K562 (cell line): ENCODE measurements at regions not wholly inside any gene's neighbourhood (a gene's known extent, or its start where the extent isn't known, plus 50 kb on each side); places are given as distances from the start of the nearest gene placed in this dataset.

Source experiments
- ATAC-seq: fragments of 200-7000 bp; cut with Tn5 transposase; 3 replicates; pipeline ENCODE4 v1.9.1; 2020; ENCODE audit warnings: moderate library complexity
- BruUV-seq: library from RNA; stranded (reverse); fragments of 400-500 nt; replicated peaks from 2 replicates; lab custom pipeline; 2021; lab: Mats Ljungman, UMichigan
- CTCF ChIA-PET: fragments of 300-600 bp; formaldehyde crosslinking; extraction: SDS; loops from one replicate; lab custom pipeline; 2021; ENCODE audit warnings: low intra/inter-chr PET ratio; lab: Yijun Ruan, JAX
- POLR2A ChIA-PET: fragments of 300-600, 350-650 bp; sonication (Branson Sonifier 250); formaldehyde crosslinking; extraction: SDS; loops from one replicate; lab custom pipeline; 2021; ENCODE audit warnings: antibody characterized with exemption, inconsistent platforms; lab: Yijun Ruan, JAX
- DNase-seq, 4 experiments: peaks; one replicate each; pipeline versions ENCODE4 v3.0.0 to v3.0.0-alpha.2; 2011 to 2018; ENCODE audit warnings: low spot score in 3 of 4, mixed read lengths in 3 of 4; ENCODE audit errors: extremely low read depth in 1 of 4
- FAIRE-seq: peaks from 2 replicates; lab custom pipeline; 2011; peaks lifted over from hg19 to GRCh38; lab: Jason Lieb, UNC
- H2AFZ ChIP-seq: 2 replicates; pipeline ENCODE4 v1.6.0; 2011; ENCODE audit warnings: low read depth, low read length, control low read depth, inconsistent platforms
- H3K27ac ChIP-seq: fragments of 200-600 bp; 3 replicates; pipeline ENCODE4 v1.8.0; 2011; ENCODE audit warnings: low read depth, mild to moderate bottlenecking, control low read depth, inconsistent platforms, low read length, moderate library complexity, mixed read lengths; ENCODE audit errors: extremely low read depth
- H3K27me3 ChIP-seq, 2 experiments: fragments of 300-600 bp in 1 of 2; 2 replicates in 1 of 2; 3 replicates in 1 of 2; pipeline versions ENCODE4 v1.6.0 to v1.8.0; 2011; ENCODE audit warnings: inconsistent platforms in 2 of 2, low read length in 2 of 2, mild to moderate bottlenecking in 1 of 2, mixed read lengths in 1 of 2, moderate library complexity in 1 of 2; ENCODE audit not compliant: control insufficient read depth in 2 of 2, insufficient read depth in 2 of 2
- H3K36me3 ChIP-seq: fragments of 300-600 bp; 3 replicates; pipeline ENCODE4 v1.8.0; 2011; ENCODE audit warnings: mild to moderate bottlenecking, low read length, inconsistent platforms; ENCODE audit not compliant: control insufficient read depth, insufficient read depth
- H3K4me1 ChIP-seq, 2 experiments: fragments of 200-600 bp in 1 of 2; replicated peaks in 1 of 2; 2 replicates in 1 of 2; 3 replicates in 1 of 2; pipeline versions ENCODE4 v1.5.1 to v1.8.0; 2011; ENCODE audit warnings: inconsistent platforms in 2 of 2, low read length in 2 of 2, mild to moderate bottlenecking in 1 of 2, mixed read lengths in 1 of 2, moderate library complexity in 1 of 2; ENCODE audit not compliant: control insufficient read depth in 2 of 2, insufficient read depth in 2 of 2
- H3K4me2 ChIP-seq: 2 replicates; pipeline ENCODE4 v1.6.1; 2011; ENCODE audit warnings: low read length, control low read depth, inconsistent platforms, mixed read lengths; ENCODE audit not compliant: insufficient read depth
- H3K4me3 ChIP-seq: fragments of 200-600 bp; sonication (generic), shearing (Covaris generic); 2 replicates; pipeline ENCODE4 v1.5.1; 2016; ENCODE audit warnings: control low read depth, inconsistent platforms
- H3K79me2 ChIP-seq: fragments of 200-600 bp; 3 replicates; pipeline ENCODE4 v1.8.0; 2011; ENCODE audit warnings: low read length, inconsistent platforms; ENCODE audit not compliant: control insufficient read depth, insufficient read depth
- H3K9ac ChIP-seq, 2 experiments: 2 replicates each; pipeline versions ENCODE4 v1.6.0 to v1.6.1; 2011; ENCODE audit warnings: low read depth in 2 of 2, low read length in 2 of 2, control low read depth in 1 of 2, inconsistent platforms in 1 of 2, mild to moderate bottlenecking in 1 of 2, mixed read lengths in 1 of 2; ENCODE audit not compliant: insufficient read depth in 1 of 2
- H3K9me1 ChIP-seq: one replicate; pipeline ENCODE4 v1.6.0; 2011; ENCODE audit warnings: inconsistent platforms, mild to moderate bottlenecking, low read length, moderate library complexity; ENCODE audit not compliant: control insufficient read depth, insufficient read depth
- H3K9me3 ChIP-seq: replicated peaks from 2 replicates; pipeline ENCODE4 v1.5.1; 2011; ENCODE audit warnings: low read depth, low read length, inconsistent platforms; ENCODE audit not compliant: control insufficient read depth, insufficient read depth
- H4K20me1 ChIP-seq: replicated peaks from 2 replicates; pipeline ENCODE4 v1.6.1; 2011; ENCODE audit warnings: low read length, inconsistent platforms, mixed read lengths; ENCODE audit not compliant: control insufficient read depth, insufficient read depth
- CBX2 ChIP-seq: fragments of 200-600 bp; sonication (generic); IDR thresholded peaks from one replicate; pipeline ENCODE4 v1.6.1; 2012; ENCODE audit warnings: mild to moderate bottlenecking, low read length, inconsistent platforms; ENCODE audit not compliant: insufficient read depth, poor library complexity, severe bottlenecking
- CHAMP1 ChIP-seq: fragments of 450-650 bp; IDR thresholded peaks from 2 replicates; pipeline ENCODE4 v1.6.1; 2016; ENCODE audit warnings: mild to moderate bottlenecking
- CTCF ChIP-seq, 3 experiments: IDR thresholded peaks in 2 of 3; conservative IDR thresholded peaks in 1 of 3; 2 replicates each; pipeline ENCODE4 v1.5.1; 2011 to 2012; ENCODE audit warnings: low read length in 3 of 3, mild to moderate bottlenecking in 3 of 3, control low read depth in 2 of 3, improper control_type of control experiment in 1 of 3, inconsistent platforms in 1 of 3, low read depth in 1 of 3, mixed read lengths in 1 of 3, moderate library complexity in 1 of 3; ENCODE audit not compliant: insufficient read depth in 2 of 3
- DMBX1 ChIP-seq: fragments of 250-450 bp; sonication (Bioruptor Pico); IDR thresholded peaks from 2 replicates; pipeline ENCODE4 v1.8.0; 2022; ENCODE audit warnings: inconsistent platforms, mild to moderate bottlenecking, moderate library complexity, borderline replicate concordance
- EGR1 ChIP-seq: fragments of 450-650 bp; conservative IDR thresholded peaks from 2 replicates; pipeline ENCODE4 v1.6.1; 2017; ENCODE audit warnings: mild to moderate bottlenecking
- ETS2 ChIP-seq: IDR thresholded peaks from 2 replicates; pipeline ENCODE4 v1.6.1; 2016; ENCODE audit warnings: borderline replicate concordance, missing genetic modification characterization, mild to moderate bottlenecking, moderate library complexity, missing compliant biosample characterization; ENCODE audit not compliant: poor library complexity, severe bottlenecking
- MAFK ChIP-seq: IDR thresholded peaks from 2 replicates; pipeline ENCODE4 v1.6.1; 2011; ENCODE audit warnings: low read length, improper control_type of control experiment
- NFE2L1 ChIP-seq: fragments of 450-650 bp; IDR thresholded peaks from 2 replicates; pipeline ENCODE4 v1.6.1; 2016; ENCODE audit warnings: missing genetic modification characterization, low read depth, mild to moderate bottlenecking, missing compliant biosample characterization, moderate library complexity, borderline replicate concordance
- NRF1 ChIP-seq, 2 experiments: fragments of 450-650 bp; IDR thresholded peaks in 1 of 2; conservative IDR thresholded peaks in 1 of 2; 2 replicates each; pipeline ENCODE4 v1.6.1; 2014; ENCODE audit warnings: mild to moderate bottlenecking in 2 of 2
- PRPF4 ChIP-seq: fragments of 200-400 bp; formaldehyde crosslinking; IDR thresholded peaks from one replicate; pipeline ENCODE4 v1.6.1; 2017; ENCODE audit warnings: low read length, low read depth, mild to moderate bottlenecking; ENCODE audit not compliant: insufficient read depth, poor library complexity, severe bottlenecking
- RFX7 ChIP-seq: fragments of 250-450 bp; sonication (Bioruptor Pico); IDR thresholded peaks from 2 replicates; pipeline ENCODE4 v1.5.1; 2021; ENCODE audit warnings: mild to moderate bottlenecking
- SPI1 ChIP-seq: IDR thresholded peaks from 2 replicates; pipeline ENCODE4 v1.6.1; 2011; ENCODE audit warnings: low read depth, low read length, control low read depth, borderline replicate concordance
- SRSF7 ChIP-seq: fragments of 200-400 bp; formaldehyde crosslinking; optimal IDR thresholded peaks from 2 replicates; pipeline ENCODE3; 2017; ENCODE audit warnings: mild to moderate bottlenecking, low read depth, low read length
- ZNF121 ChIP-seq: sonication (generic); formaldehyde crosslinking; conservative IDR thresholded peaks from 2 replicates; pipeline ENCODE4 v1.8.0; 2022; ENCODE audit warnings: missing genetic modification reagents
- ZNF695 ChIP-seq: fragments of 450-650 bp; formaldehyde crosslinking; IDR thresholded peaks from 2 replicates; pipeline ENCODE4 v1.4.0; 2020; ENCODE audit warnings: mild to moderate bottlenecking, moderate library complexity
- WGBS: fragments of 100-300 bp; shearing (Covaris generic); methylation state at CpG from one replicate; pipeline ENCODE4 v1.1.6; 2016; ENCODE audit warnings: low coverage, mixed read lengths; ENCODE audit not compliant: insufficient coverage; ENCODE audit errors: missing lambda C conversion rate; 5-methylcytosine and 5-hydroxymethylcytosine counted together
- in situ Hi-C: fragments of 300-500 bp; cut with MboI; formaldehyde crosslinking; loops from 4 replicates; pipeline ENCODE4 v1.15.0; 2018; ENCODE audit warnings: inconsistent platforms, mixed read lengths
- intact Hi-C: fragments of 100-400 bp; cut with micrococcal nuclease; formaldehyde crosslinking; loops from 2 replicates; pipeline ENCODE4 v1.14.2; 2022

GRCh38 chr13:31967155-31967554 is 64.4 kb upstream of the FRY start:
- H3K36me3 ChIP-seq, result no peaks in the 10 kb centered on the region
- no peaks in the 10 kb centered on the region for H3K9me1 ChIP-seq
- POLR2A ChIA-PET, result interaction anchor here (1.0 kb wide), 1 partner anchor 14 kb away, joined by 4 read pairs; no protein-coding TSS in a partner anchor
- no peak for ATAC-seq
- FAIRE-seq, result no peak
- in situ Hi-C loops, result no loop called here
- H3K4me2 ChIP-seq, result no peak overlapping the region
- TF ChIP-seq CHAMP1, result no peak
- no peak for TF ChIP-seq EGR1
- no peak for TF ChIP-seq ZNF695 (CRISPR knock-in tag)
- no peak for TF ChIP-seq ETS2 (tag)
- TF ChIP-seq SRSF7, result no peak
- TF ChIP-seq MAFK, result no peak
- no peak for TF ChIP-seq DMBX1 (CRISPR knock-in tag)
- TF ChIP-seq NFE2L1, result no peak
- TF ChIP-seq NRF1 (conservative IDR thresholded peaks at IDR 0.05 in 1 of 2, IDR thresholded peaks at IDR 0.05 in 1 of 2), result no peak
- TF ChIP-seq RFX7, result no peak
- no peak for TF ChIP-seq PRPF4
- TF ChIP-seq SPI1, result no peak
- no peak for TF ChIP-seq ZNF121 (CRISPR knock-in tag)
- no peak for TF ChIP-seq CBX2
- no peak; a peak in 1 of 6 replicates for TF ChIP-seq CTCF (IDR thresholded peaks at IDR 0.05 in 2 of 3, conservative IDR thresholded peaks at IDR 0.05 in 1 of 3; ENCODE audit: insufficient read depth in 2 of 3, low read depth in 1 of 3, low read length in 3 of 3)
- TF ChIP-seq, all 486 proteins: peak for 0
- Histone ChIP-seq H3K4me3 (no peak overlapping the region), H3K4me1 (no peaks in the 10 kb centered on the region), H2AFZ (no peak overlapping the region), H3K9me3 (no peaks in the 10 kb centered on the region; the same call in 1 of the 2 replicates), H3K27ac (no peak overlapping the region), H3K27me3 (no peaks in the 10 kb centered on the region), H3K9ac (no peak overlapping the region), H3K79me2 (no peaks in the 10 kb centered on the region), H4K20me1 (no peaks in the 10 kb centered on the region)
- no TSS peak for BruUV-seq
- CTCF ChIA-PET, result no interaction called here
- intact Hi-C loops, result no loop called here
- WGBS, result 0% methylated on average over 1 of the region's 1 CpG
- no peak for DNase-seq
